Chondrocyte (in vitro differentiated cells): ENCODE measurements at regions not wholly inside any gene's neighbourhood (a gene's known extent, or its start where the extent isn't known, plus 50 kb on each side); places are given as distances from the start of the nearest gene placed in this dataset.

Experiments used
- DNase-seq: peaks from one replicate; pipeline ENCODE4 v3.0.0; 2021; ENCODE audit warnings: mixed read lengths, low spot score
- H3K27ac Mint-ChIP-seq: one replicate; pipeline ENCODE4 v1.8.0; 2021; ENCODE audit warnings: mild to moderate bottlenecking, moderate library complexity, mixed read lengths; ENCODE audit not compliant: unreplicated experiment
- H3K27me3 Mint-ChIP-seq: 2 replicates; pipeline ENCODE4 v1.8.0; 2021; ENCODE audit warnings: low read depth, mixed read lengths
- H3K36me3 Mint-ChIP-seq: 2 replicates; pipeline ENCODE4 v1.8.0; 2021; ENCODE audit warnings: low read depth, mixed read lengths
- H3K4me1 Mint-ChIP-seq: 2 replicates; pipeline ENCODE4 v1.8.0; 2021; ENCODE audit warnings: low read depth, mild to moderate bottlenecking, mixed read lengths
- H3K4me3 Mint-ChIP-seq: one replicate; pipeline ENCODE4 v1.8.0; 2021; ENCODE audit warnings: mild to moderate bottlenecking, moderate library complexity, mixed read lengths; ENCODE audit not compliant: unreplicated experiment
- H3K9me3 Mint-ChIP-seq: 2 replicates; pipeline ENCODE4 v1.8.0; 2021; ENCODE audit warnings: low read depth, mixed read lengths
- CTCF ChIP-seq: fragments of 200-600 bp; sonication (generic); IDR thresholded peaks from 2 replicates; pipeline ENCODE4 v1.5.0; 2021; ENCODE audit warnings: antibody characterized with exemption, mild to moderate bottlenecking, moderate library complexity

- Mint-ChIP-seq H3K27ac (no peak overlapping the region), H3K27me3 (no peaks in the 10 kb centered on the region), H3K9me3 (no peaks in the 10 kb centered on the region), H3K36me3 (no peaks in the 10 kb centered on the region), H3K4me1 (peaks cover 3% of the 10 kb centered on the region), H3K4me3 (no peak overlapping the region)
- no peak for DNase-seq
- no peak for TF ChIP-seq CTCF
Measured at GRCh38 chr7:82694022-82694421, 250.4 kb upstream of the CACNA2D1 start.

GRCh38 chr7:82690929-82691328, 247.4 kb upstream of the CACNA2D1 start:
- no peaks in the 10 kb centered on the region for H3K27me3 Mint-ChIP-seq
- TF ChIP-seq CTCF = no peak

GRCh38 chr7:82685214-82685613, 241.6 kb upstream of the CACNA2D1 start:
- DNase-seq = no peak
- H3K4me1 Mint-ChIP-seq = no peaks in the 10 kb centered on the region
- no peak overlapping the region for H3K27ac Mint-ChIP-seq
- no peaks in the 10 kb centered on the region for H3K36me3 Mint-ChIP-seq
- no peaks in the 10 kb centered on the region for H3K27me3 Mint-ChIP-seq
- no peaks in the 10 kb centered on the region for H3K9me3 Mint-ChIP-seq
- no peak overlapping the region for H3K4me3 Mint-ChIP-seq
- no peak for TF ChIP-seq CTCF

More at GRCh38 chr7:82690929-82691328, 247.4 kb upstream of the CACNA2D1 start:
- no peak for DNase-seq
- H3K27ac Mint-ChIP-seq = no peak overlapping the region
- H3K9me3 Mint-ChIP-seq = no peaks in the 10 kb centered on the region
- no peak overlapping the region for H3K4me3 Mint-ChIP-seq
- no peaks in the 10 kb centered on the region for H3K4me1 Mint-ChIP-seq
- no peaks in the 10 kb centered on the region for H3K36me3 Mint-ChIP-seq

- no peak overlapping the region for H3K27ac Mint-ChIP-seq
- H3K4me1 Mint-ChIP-seq = peaks cover 12% of the 10 kb centered on the region
- no peak overlapping the region for H3K4me3 Mint-ChIP-seq
- no peak for TF ChIP-seq CTCF
- H3K27me3 Mint-ChIP-seq = peaks cover 2% of the 10 kb centered on the region
- H3K36me3 Mint-ChIP-seq = no peaks in the 10 kb centered on the region
- no peak for DNase-seq
- no peaks in the 10 kb centered on the region for H3K9me3 Mint-ChIP-seq
Measured at GRCh38 chr7:82678716-82679115, 235.1 kb upstream of the CACNA2D1 start.

- H3K9me3 Mint-ChIP-seq = no peaks in the 10 kb centered on the region
- no peak overlapping the region for H3K27ac Mint-ChIP-seq
- H3K4me3 Mint-ChIP-seq = no peak overlapping the region
Measured at GRCh38 chr7:82678259-82678658, 234.7 kb upstream of the CACNA2D1 start.

More at GRCh38 chr7:82678259-82678658, 234.7 kb upstream of the CACNA2D1 start:
- H3K4me1 Mint-ChIP-seq = peaks cover 12% of the 10 kb centered on the region
- DNase-seq = no peak
- peaks cover 2% of the 10 kb centered on the region for H3K27me3 Mint-ChIP-seq
- no peaks in the 10 kb centered on the region for H3K36me3 Mint-ChIP-seq
- no peak for TF ChIP-seq CTCF
